Esophagus muscularis mucosa (tissue), 4 donors: ENCODE measurements at regions not wholly inside any gene's neighbourhood (a gene's known extent, or its start where the extent isn't known, plus 50 kb on each side); places are given as distances from the start of the nearest gene placed in this dataset.

ENCODE experiments used
- DNase-seq: peaks from one replicate; pipeline ENCODE4 v3.0.0-alpha.2; 2017; ENCODE audit errors: extremely low spot score
- H3K27ac ChIP-seq, 4 donors: fragments of 200-600 bp; sonication (generic); replicated peaks in 1 of 4; 1 replicate in 3 of 4; 2 replicates in 1 of 4; pipeline ENCODE4 v1.5.1; 2016 to 2019; ENCODE audit warnings: mild to moderate bottlenecking in 1 of 4
- H3K27me3 ChIP-seq, 4 donors: fragments of 200-600 bp; sonication (generic); one replicate each; pipeline versions ENCODE4 v1.5.1 to v1.6.0; 2016 to 2019
- H3K36me3 ChIP-seq, 4 donors: fragments of 200-600 bp; sonication (generic); one replicate each; pipeline ENCODE4 v1.5.1; 2016 to 2019
- H3K4me1 ChIP-seq, 4 donors: fragments of 200-600 bp; sonication (generic); one replicate each; pipeline ENCODE4 v1.5.1; 2016 to 2019
- H3K4me3 ChIP-seq, 4 donors: fragments of 200-600 bp; sonication (generic); 1 replicate in 2 of 4; 2 replicates in 2 of 4; pipeline ENCODE4 v1.5.1; 2016 to 2019; ENCODE audit warnings: mild to moderate bottlenecking in 4 of 4, moderate library complexity in 1 of 4
- H3K9me3 ChIP-seq, 4 donors: fragments of 200-600 bp; sonication (generic); 1 replicate in 3 of 4; 2 replicates in 1 of 4; pipeline ENCODE4 v1.5.1; 2016 to 2019
- EP300 ChIP-seq: sonication (generic); formaldehyde crosslinking; IDR thresholded peaks from one replicate; pipeline ENCODE4 v1.6.1; 2017; ENCODE audit warnings: antibody characterized with exemption
- POLR2A ChIP-seq: fragments of 450-650 bp; IDR thresholded peaks from one replicate; pipeline ENCODE4 v1.6.1; 2017; ENCODE audit warnings: antibody characterized with exemption, moderate library complexity, mild to moderate bottlenecking, low read depth
- POLR2AphosphoS5 ChIP-seq, 2 donors: sonication (generic); formaldehyde crosslinking; IDR thresholded peaks; one replicate each; pipeline ENCODE4 v1.6.1; 2017; ENCODE audit warnings: antibody characterized with exemption in 2 of 2
- WGBS: methylation state at CpG from one replicate; pipeline ENCODE4 v1.1.5; 2018; 5-methylcytosine and 5-hydroxymethylcytosine counted together
- intact Hi-C: fragments of 100-400 bp; cut with DNase I; formaldehyde crosslinking; loops from one replicate; pipeline ENCODE4 v1.15.1; 2023
- TF ChIP-seq, protein P1 (sequence below), 3 experiments: fragments of 200-600 bp in 2 of 3; fragments of 450-650 bp in 1 of 3; sonication (generic) in 2 of 3; IDR thresholded peaks; one replicate each; pipeline ENCODE4 v1.5.1; 2017 to 2019; ENCODE audit warnings: antibody characterized with exemption in 3 of 3, mild to moderate bottlenecking in 2 of 3, moderate library complexity in 1 of 3

DNA sequence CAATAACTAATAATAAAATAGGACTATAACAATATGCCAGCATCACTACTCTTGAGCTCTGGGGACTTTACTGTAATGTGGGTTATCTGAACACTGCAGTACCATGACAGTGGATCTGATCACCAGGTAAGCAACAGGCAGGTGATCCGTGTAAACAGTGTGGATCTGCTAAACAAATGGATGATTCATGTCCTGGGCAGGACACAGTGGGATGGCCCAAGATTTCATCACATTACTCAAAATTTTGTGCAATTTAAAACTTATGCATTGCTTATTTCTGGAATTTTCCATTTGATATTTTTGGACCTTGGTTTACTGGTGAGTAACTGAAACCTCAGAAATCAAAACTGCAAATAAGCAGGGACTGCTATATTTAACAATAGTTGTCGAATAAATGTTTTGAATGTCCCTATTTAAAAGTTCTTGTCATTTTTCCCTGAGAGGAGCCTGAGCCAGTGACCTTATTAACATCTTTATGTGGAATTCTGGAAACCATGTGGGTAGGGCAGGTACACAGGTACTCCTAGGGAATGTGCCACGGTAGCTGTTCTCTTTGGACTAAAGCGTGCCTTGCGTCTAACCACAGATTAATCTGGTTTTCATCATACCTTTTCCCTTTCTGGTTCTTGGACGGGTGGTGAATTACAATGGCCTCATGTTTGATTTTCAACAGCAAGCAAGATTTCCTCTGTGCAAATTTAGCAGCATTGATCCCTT is 214.5 kb upstream of the SASH1 start:
- Histone ChIP-seq H3K4me3 (no peak overlapping the region), H3K27ac (no peak overlapping the region), H3K9me3 (no peaks in the 10 kb centered on the region), H3K36me3 (no peaks in the 10 kb centered on the region), H3K4me1 (no peaks in the 10 kb centered on the region), H3K27me3 (no peaks in the 10 kb centered on the region)
- no peak for DNase-seq
- TF ChIP-seq POLR2A: no peak
- TF ChIP-seq POLR2AphosphoS5 (IDR thresholded peaks at IDR 0.05): no peak
- TF ChIP-seq EP300: no peak
- TF ChIP-seq, protein P1, sequence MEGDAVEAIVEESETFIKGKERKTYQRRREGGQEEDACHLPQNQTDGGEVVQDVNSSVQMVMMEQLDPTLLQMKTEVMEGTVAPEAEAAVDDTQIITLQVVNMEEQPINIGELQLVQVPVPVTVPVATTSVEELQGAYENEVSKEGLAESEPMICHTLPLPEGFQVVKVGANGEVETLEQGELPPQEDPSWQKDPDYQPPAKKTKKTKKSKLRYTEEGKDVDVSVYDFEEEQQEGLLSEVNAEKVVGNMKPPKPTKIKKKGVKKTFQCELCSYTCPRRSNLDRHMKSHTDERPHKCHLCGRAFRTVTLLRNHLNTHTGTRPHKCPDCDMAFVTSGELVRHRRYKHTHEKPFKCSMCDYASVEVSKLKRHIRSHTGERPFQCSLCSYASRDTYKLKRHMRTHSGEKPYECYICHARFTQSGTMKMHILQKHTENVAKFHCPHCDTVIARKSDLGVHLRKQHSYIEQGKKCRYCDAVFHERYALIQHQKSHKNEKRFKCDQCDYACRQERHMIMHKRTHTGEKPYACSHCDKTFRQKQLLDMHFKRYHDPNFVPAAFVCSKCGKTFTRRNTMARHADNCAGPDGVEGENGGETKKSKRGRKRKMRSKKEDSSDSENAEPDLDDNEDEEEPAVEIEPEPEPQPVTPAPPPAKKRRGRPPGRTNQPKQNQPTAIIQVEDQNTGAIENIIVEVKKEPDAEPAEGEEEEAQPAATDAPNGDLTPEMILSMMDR (IDR thresholded peaks at IDR 0.05): no peak
- 77% methylated on average over 6 of the region's 6 CpGs for WGBS
- intact Hi-C loops: no loop called here

DNA sequence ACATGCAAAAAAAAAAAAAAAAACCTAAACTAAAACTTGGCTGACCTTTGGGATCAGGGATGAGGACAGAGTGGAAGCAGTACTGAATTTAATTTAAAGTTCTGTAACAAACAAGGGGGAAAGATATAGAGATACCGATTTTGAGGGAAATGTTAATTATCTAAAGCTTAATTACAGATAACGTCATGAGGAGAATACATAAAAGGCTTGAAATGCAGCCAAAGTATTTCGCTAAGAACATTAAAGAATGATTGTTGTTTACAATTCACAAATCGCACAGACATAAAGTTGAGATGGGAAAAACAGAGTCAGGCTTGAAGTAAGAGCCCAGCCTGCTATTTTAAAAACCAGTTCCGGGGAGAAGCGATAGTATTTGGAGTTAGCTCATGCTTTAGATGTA is 208.0 kb upstream of the SASH1 start:
- H3K9me3 ChIP-seq: peaks cover 0 to 4% (median 0%) of the 10 kb centered on the region in 4 donors
- 60% methylated on average over 6 of the region's 6 CpGs for WGBS
- H3K4me3 ChIP-seq: no peak overlapping the region
- no peaks in the 10 kb centered on the region for H3K4me1 ChIP-seq
- TF ChIP-seq, protein P1 (IDR thresholded peaks at IDR 0.05): no peak
- TF ChIP-seq POLR2AphosphoS5 (IDR thresholded peaks at IDR 0.05) (no peak), POLR2A (no peak), EP300 (no peak)
- H3K27ac ChIP-seq: no peak overlapping the region
- no peaks in the 10 kb centered on the region for H3K36me3 ChIP-seq
- DNase-seq: no peak
- intact Hi-C loops: no loop called here
- H3K27me3 ChIP-seq: no peaks in the 10 kb centered on the region

DNA sequence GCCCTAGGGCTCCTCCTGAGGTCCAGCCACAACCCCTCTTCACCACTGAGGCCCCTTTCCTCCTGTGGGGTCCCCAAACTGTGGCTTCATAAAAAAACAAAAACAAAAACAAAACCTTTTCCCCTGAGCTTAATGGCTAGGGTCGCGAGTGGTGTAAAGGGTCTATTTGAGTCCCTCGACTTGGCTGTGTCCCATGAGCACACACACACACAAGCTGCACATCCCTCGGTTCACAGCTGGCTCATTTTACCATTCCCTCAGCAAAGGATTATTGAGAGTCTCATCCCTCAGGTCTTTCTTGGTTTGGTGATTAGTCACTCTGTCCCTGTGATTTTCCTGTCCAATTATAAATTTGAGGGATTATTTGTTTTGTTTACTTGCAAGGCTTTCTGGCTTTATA is 206.1 kb upstream of the SASH1 start:
- no peak overlapping the region for H3K27ac ChIP-seq
- no peaks in the 10 kb centered on the region for H3K4me1 ChIP-seq
- H3K4me3 ChIP-seq: no peak overlapping the region
- 60% methylated on average over 4 of the region's 4 CpGs for WGBS
- H3K9me3 ChIP-seq: peaks cover 0 to 4% (median 0%) of the 10 kb centered on the region in 4 donors
- H3K36me3 ChIP-seq: no peaks in the 10 kb centered on the region
- TF ChIP-seq POLR2AphosphoS5 (IDR thresholded peaks at IDR 0.05) (no peak), EP300 (no peak), POLR2A (no peak)
- TF ChIP-seq, protein P1 (IDR thresholded peaks at IDR 0.05): no peak
- intact Hi-C loops: no loop called here
- H3K27me3 ChIP-seq: no peaks in the 10 kb centered on the region
- DNase-seq: no peak

GRCh38 chr6:148137652-148138051 is 205.0 kb upstream of the SASH1 start:
- TF ChIP-seq EP300 (no peak), POLR2AphosphoS5 (IDR thresholded peaks at IDR 0.05) (no peak), POLR2A (no peak)
- TF ChIP-seq, protein P1 (IDR thresholded peaks at IDR 0.05): no peak
- no peak overlapping the region for H3K4me3 ChIP-seq
- WGBS: 83% methylated on average over 1 of the region's 1 CpG
- intact Hi-C loops: no loop called here
- H3K4me1 ChIP-seq: no peaks in the 10 kb centered on the region
- no peaks in the 10 kb centered on the region for H3K27me3 ChIP-seq
- no peak overlapping the region for H3K27ac ChIP-seq
- no peaks in the 10 kb centered on the region for H3K36me3 ChIP-seq
- no peak for DNase-seq
- H3K9me3 ChIP-seq: peaks cover 0 to 4% (median 0%) of the 10 kb centered on the region in 4 donors

- TF ChIP-seq POLR2AphosphoS5 (IDR thresholded peaks at IDR 0.05) (no peak), POLR2A (no peak), EP300 (no peak)
- TF ChIP-seq, protein P1 (IDR thresholded peaks at IDR 0.05): no peak
These were observed 204.1 kb upstream of the SASH1 start for GRCh38 chr6:148138573-148138972.

More at GRCh38 chr6:148138573-148138972, 204.1 kb upstream of the SASH1 start:
- intact Hi-C loops: no loop called here
- no peak overlapping the region for H3K4me3 ChIP-seq
- no peaks in the 10 kb centered on the region for H3K27me3 ChIP-seq
- no peaks in the 10 kb centered on the region for H3K4me1 ChIP-seq
- H3K27ac ChIP-seq: no peak overlapping the region
- 76% methylated on average over 1 of the region's 1 CpG for WGBS
- no peak for DNase-seq
- no peaks in the 10 kb centered on the region for H3K36me3 ChIP-seq
- H3K9me3 ChIP-seq: peaks cover 0 to 4% (median 0%) of the 10 kb centered on the region in 4 donors
